Peyer's patch (tissue), 4 donors: ENCODE measurements at regions not wholly inside any gene's neighbourhood (a gene's known extent, or its start where the extent isn't known, plus 50 kb on each side); places are given as distances from the start of the nearest gene placed in this dataset.

ENCODE experiments used
- DNase-seq, 3 donors: peaks; one replicate each; pipeline ENCODE4 v3.0.0-alpha.2; 2017 to 2019
- H3K27ac ChIP-seq, 4 donors: fragments of 200-600 bp; sonication (generic); one replicate each; pipeline ENCODE4 v1.5.1; 2016 to 2019
- H3K27me3 ChIP-seq, 2 donors: fragments of 200-600 bp; sonication (generic); one replicate each; pipeline ENCODE4 v1.5.1; 2019
- H3K36me3 ChIP-seq, 3 donors: fragments of 200-600 bp; sonication (generic); one replicate each; pipeline ENCODE4 v1.5.1; 2016 to 2019
- H3K4me1 ChIP-seq, 4 donors: fragments of 200-600 bp; sonication (generic); one replicate each; pipeline ENCODE4 v1.5.1; 2016 to 2019
- H3K4me3 ChIP-seq, 4 donors: fragments of 200-600 bp; sonication (generic); 1 replicate in 3 of 4; 2 replicates in 1 of 4; pipeline ENCODE4 v1.5.1; 2016 to 2019; ENCODE audit warnings: mild to moderate bottlenecking in 1 of 4
- H3K9me3 ChIP-seq, 4 donors: fragments of 200-600 bp; sonication (generic); one replicate each; pipeline ENCODE4 v1.5.1; 2016 to 2019; ENCODE audit warnings: mild to moderate bottlenecking in 1 of 4
- CTCF ChIP-seq, 6 experiments: fragments of 450-650 bp in 4 of 6; fragments of 200-600 bp in 2 of 6; sonication (generic) in 1 of 6; IDR thresholded peaks; one replicate each; pipeline ENCODE4 v1.5.1; 2017 to 2019; ENCODE audit warnings: antibody characterized with exemption in 6 of 6, mild to moderate bottlenecking in 3 of 6, moderate library complexity in 1 of 6
- POLR2A ChIP-seq, 2 donors: fragments of 450-650 bp; IDR thresholded peaks; one replicate each; pipeline ENCODE4 v1.5.1; 2017; ENCODE audit warnings: antibody characterized with exemption in 2 of 2, mild to moderate bottlenecking in 2 of 2, moderate library complexity in 2 of 2

GRCh38 chr4:99712099-99712498 lies 54.5 kb upstream of the C4orf54 start:
- H3K27ac ChIP-seq, result no peak overlapping the region
- no peak for DNase-seq
- peaks cover 0 to 6% (median 0%) of the 10 kb centered on the region in 4 donors for H3K4me1 ChIP-seq
- H3K27me3 ChIP-seq, result no peaks in the 10 kb centered on the region
- H3K4me3 ChIP-seq, result no peak overlapping the region
- TF ChIP-seq CTCF (IDR thresholded peaks at IDR 0.05) (no peak), POLR2A (IDR thresholded peaks at IDR 0.05) (no peak)
- H3K9me3 ChIP-seq, result no peaks in the 10 kb centered on the region
- no peaks in the 10 kb centered on the region for H3K36me3 ChIP-seq

GRCh38 chr4:99711657-99712056 lies 54.0 kb upstream of the C4orf54 start:
- H3K27ac ChIP-seq, result no peak overlapping the region
- no peaks in the 10 kb centered on the region for H3K27me3 ChIP-seq
- peaks cover 0 to 3% (median 0%) of the 10 kb centered on the region in 4 donors for H3K4me1 ChIP-seq
- H3K36me3 ChIP-seq, result no peaks in the 10 kb centered on the region
- DNase-seq, result no peak
- TF ChIP-seq CTCF (IDR thresholded peaks at IDR 0.05) (no peak), POLR2A (IDR thresholded peaks at IDR 0.05) (no peak)
- no peaks in the 10 kb centered on the region for H3K9me3 ChIP-seq
- no peak overlapping the region for H3K4me3 ChIP-seq

GRCh38 chr4:99710681-99711345 lies 53.2 kb upstream of the C4orf54 start:
- DNase-seq, result no peak
- Histone ChIP-seq H3K4me3 (no peak overlapping the region), H3K4me1 (no peaks in the 10 kb centered on the region), H3K9me3 (no peaks in the 10 kb centered on the region), H3K27ac (no peak overlapping the region), H3K36me3 (no peaks in the 10 kb centered on the region), H3K27me3 (no peaks in the 10 kb centered on the region)
- TF ChIP-seq POLR2A (IDR thresholded peaks at IDR 0.05) (no peak), CTCF (IDR thresholded peaks at IDR 0.05) (no peak)

- no peak overlapping the region for H3K4me3 ChIP-seq
- no peak for DNase-seq
- H3K9me3 ChIP-seq, result no peaks in the 10 kb centered on the region
- no peak overlapping the region for H3K27ac ChIP-seq
- no peaks in the 10 kb centered on the region for H3K27me3 ChIP-seq
- no peaks in the 10 kb centered on the region for H3K4me1 ChIP-seq
- no peaks in the 10 kb centered on the region for H3K36me3 ChIP-seq
- no peak for TF ChIP-seq CTCF (IDR thresholded peaks at IDR 0.05)
- no peak for TF ChIP-seq POLR2A (IDR thresholded peaks at IDR 0.05)
Observed at GRCh38 chr4:99710020-99710419, 52.4 kb upstream of the C4orf54 start.

- no peaks in the 10 kb centered on the region for H3K36me3 ChIP-seq
- TF ChIP-seq CTCF (IDR thresholded peaks at IDR 0.05), result no peak
- TF ChIP-seq POLR2A (IDR thresholded peaks at IDR 0.05), result no peak
- H3K4me1 ChIP-seq, result no peaks in the 10 kb centered on the region
- H3K9me3 ChIP-seq, result no peaks in the 10 kb centered on the region
- no peaks in the 10 kb centered on the region for H3K27me3 ChIP-seq
- no peak for DNase-seq
- H3K27ac ChIP-seq, result no peak overlapping the region
- H3K4me3 ChIP-seq, result no peak overlapping the region
Observed at GRCh38 chr4:99708551-99708950, 50.9 kb upstream of the C4orf54 start.
